Common myeloid progenitor, CD34-positive (primary cell): ENCODE measurements at regions not wholly inside any gene's neighbourhood (a gene's known extent, or its start where the extent isn't known, plus 50 kb on each side); places are given as distances from the start of the nearest gene placed in this dataset.

Experiments
- CTCF ChIA-PET: fragments of 350-600 bp; sonication (Branson Sonifier 250); formaldehyde crosslinking; loops from one replicate; lab custom pipeline; 2021; ENCODE audit warnings: antibody characterized with exemption; lab: Charles Lee
- POLR2A ChIA-PET: fragments of 350-600 bp; sonication (Branson Sonifier 250); formaldehyde crosslinking; loops from one replicate; lab custom pipeline; 2021; ENCODE audit warnings: antibody characterized with exemption; lab: Charles Lee
- DNase-seq, 3 donors: peaks; one replicate each; pipeline versions ENCODE4 v3.0.0 to v3.0.0-alpha.2; 2013
- H3K27ac ChIP-seq, 2 experiments: 1 replicate in 1 of 2; 2 replicates in 1 of 2; pipeline ENCODE4 v1.7.0; 2013; ENCODE audit warnings: inconsistent platforms in 2 of 2, low read length in 2 of 2, mild to moderate bottlenecking in 2 of 2, low read depth in 1 of 2, moderate library complexity in 1 of 2; ENCODE audit not compliant: severe bottlenecking in 2 of 2, insufficient read depth in 1 of 2, poor library complexity in 1 of 2
- H3K27me3 ChIP-seq, 5 experiments: replicated peaks in 2 of 5; 1 replicate in 3 of 5; 2 replicates in 2 of 5; pipeline versions ENCODE4 v1.6.1 to v1.7.0; 2013; ENCODE audit warnings: low read length in 4 of 5, mild to moderate bottlenecking in 2 of 5, moderate library complexity in 2 of 5, inconsistent platforms in 1 of 5; ENCODE audit not compliant: insufficient read depth in 5 of 5, control insufficient read depth in 4 of 5
- H3K36me3 ChIP-seq, 4 experiments: 1 replicate in 2 of 4; 2 replicates in 2 of 4; pipeline versions ENCODE4 v1.6.1 to v1.7.0; 2013; ENCODE audit warnings: low read length in 3 of 4, control low read depth in 1 of 4, mild to moderate bottlenecking in 1 of 4; ENCODE audit not compliant: control insufficient read depth in 4 of 4, insufficient read depth in 4 of 4
- H3K4me1 ChIP-seq, 4 experiments: 1 replicate in 3 of 4; 2 replicates in 1 of 4; pipeline versions ENCODE4 v1.6.1 to v1.7.1; 2013; ENCODE audit warnings: low read length in 3 of 4, mild to moderate bottlenecking in 3 of 4, control low read depth in 1 of 4, inconsistent platforms in 1 of 4, moderate library complexity in 1 of 4; ENCODE audit not compliant: control insufficient read depth in 4 of 4, insufficient read depth in 4 of 4; ENCODE audit errors: control extremely low read depth in 1 of 4
- H3K4me3 ChIP-seq, 7 experiments: 1 replicate in 4 of 7; 2 replicates in 3 of 7; pipeline versions ENCODE4 v1.5.1 to v1.7.0; 2013; ENCODE audit warnings: mild to moderate bottlenecking in 7 of 7, low read length in 6 of 7, moderate library complexity in 6 of 7, inconsistent platforms in 2 of 7, low read depth in 2 of 7, control low read depth in 1 of 7; ENCODE audit not compliant: insufficient read depth in 4 of 7, control insufficient read depth in 1 of 7; ENCODE audit errors: extremely low read depth in 1 of 7
- H3K9me3 ChIP-seq, 5 experiments: 1 replicate in 4 of 5; 2 replicates in 1 of 5; pipeline versions ENCODE4 v1.6.1 to v1.7.1; 2013; ENCODE audit warnings: low read length in 4 of 5, mild to moderate bottlenecking in 2 of 5, inconsistent platforms in 1 of 5, low read depth in 1 of 5, moderate library complexity in 1 of 5; ENCODE audit not compliant: control insufficient read depth in 4 of 5, insufficient read depth in 2 of 5; ENCODE audit errors: control extremely low read depth in 1 of 5
- WGBS: methylation state at CpG from one replicate; pipeline ENCODE4 v1.1.5; 2013; ENCODE audit not compliant: insufficient coverage; 5-methylcytosine and 5-hydroxymethylcytosine counted together

- no peak for DNase-seq
- no peaks in the 10 kb centered on the region for H3K4me1 ChIP-seq
- H3K36me3 ChIP-seq = no peaks in the 10 kb centered on the region
- POLR2A ChIA-PET = no interaction called here
- peaks cover 2 to 10% (median 6%) of the 10 kb centered on the region in 5 experiments for H3K27me3 ChIP-seq
- H3K9me3 ChIP-seq = no peaks in the 10 kb centered on the region
- CTCF ChIA-PET = no interaction called here
- H3K4me3 ChIP-seq = no peak overlapping the region
- 92% methylated on average over 3 of the region's 5 CpGs for WGBS
- no peak overlapping the region for H3K27ac ChIP-seq
These were observed 213.8 kb upstream of the C2CD4B start for GRCh38 chr15:62378772-62379498.

- H3K36me3 ChIP-seq = no peaks in the 10 kb centered on the region
- ChIA-PET POLR2A (interaction anchor here (0.6 to 1.1 kb wide), 2 partner anchors 11 to 36 kb away, joined by 3 read pairs; no protein-coding TSS in a partner anchor), CTCF (no interaction called here)
- no peaks in the 10 kb centered on the region for H3K9me3 ChIP-seq
- no peak for DNase-seq
- no peaks in the 10 kb centered on the region for H3K4me1 ChIP-seq
- H3K27ac ChIP-seq = no peak overlapping the region
- peaks cover 2 to 13% (median 7%) of the 10 kb centered on the region in 5 experiments for H3K27me3 ChIP-seq
- no peak overlapping the region for H3K4me3 ChIP-seq
- WGBS = 90% methylated on average over 2 of the region's 4 CpGs
These were observed 214.9 kb upstream of the C2CD4B start for GRCh38 chr15:62380011-62380410.

- no CpG with 5 or more reads among the region's 1 CpG for WGBS
- ChIA-PET POLR2A (no interaction called here), CTCF (interaction anchor here (1.0 kb wide), 1 partner anchor 10 kb away, joined by 4 read pairs; no protein-coding TSS in a partner anchor)
- Histone ChIP-seq H3K4me1 (no peaks in the 10 kb centered on the region), H3K27me3 (peaks cover 0 to 15% (median 5%) of the 10 kb centered on the region in 5 experiments), H3K27ac (no peak overlapping the region), H3K9me3 (no peaks in the 10 kb centered on the region), H3K36me3 (no peaks in the 10 kb centered on the region), H3K4me3 (no peak overlapping the region)
- DNase-seq = no peak
These were observed 217.0 kb upstream of the C2CD4B start for GRCh38 chr15:62382046-62382445.

GRCh38 chr15:62389885-62390790, 225.1 kb upstream of the C2CD4B start, which contains the start of gene TLN2:
Gene TLN2 (plus strand): TSS chr15:62390550.
- H3K4me1 ChIP-seq = peaks cover 7 to 31% (median 22%) of the 10 kb centered on the region in 4 experiments
- no peaks in the 10 kb centered on the region for H3K36me3 ChIP-seq
- 0% methylated on average over 64 of the region's 74 CpGs for WGBS
- CTCF ChIA-PET = no interaction called here
- H3K9me3 ChIP-seq = no peaks in the 10 kb centered on the region
- POLR2A ChIA-PET = interaction anchor here (1.0 kb wide), 1 partner anchor 10 kb away, joined by 3 read pairs; no protein-coding TSS in a partner anchor
- H3K4me3 ChIP-seq = peak within 1 kb of the TSS; percentile 87 to 98 (median 95)
- H3K27me3 ChIP-seq = peaks cover 0 to 22% (median 12%) of the 10 kb centered on the region in 5 experiments
- DNase-seq = peak; percentile 73 to 85 (median 81)
- peak within 1 kb of the TSS; percentile 75 to 87 for H3K27ac ChIP-seq

- Histone ChIP-seq H3K27me3 (peaks cover 0 to 20% (median 12%) of the 10 kb centered on the region in 5 experiments), H3K36me3 (no peaks in the 10 kb centered on the region), H3K27ac (no peak overlapping the region), H3K4me1 (peaks cover 7 to 31% (median 22%) of the 10 kb centered on the region in 4 experiments), H3K4me3 (peak overlapping the region; percentile 87 to 98 (median 95)), H3K9me3 (no peaks in the 10 kb centered on the region)
- DNase-seq = peak; percentile 16 to 69 (median 42)
- WGBS = 0% methylated on average over 58 of the region's 62 CpGs
- ChIA-PET CTCF (interaction anchor here (1.5 kb wide), 1 partner anchor 8 kb away, joined by 4 read pairs; no protein-coding TSS in a partner anchor), POLR2A (interaction anchor here (1.0 kb wide), 1 partner anchor 11 kb away, joined by 3 read pairs; no protein-coding TSS in a partner anchor)
These were observed 225.9 kb upstream of the C2CD4B start for GRCh38 chr15:62390791-62391640.

GRCh38 chr15:62391641-62392262, 226.7 kb upstream of the C2CD4B start:
- peaks cover 7 to 31% (median 22%) of the 10 kb centered on the region in 4 experiments for H3K4me1 ChIP-seq
- H3K27ac ChIP-seq = no peak overlapping the region
- ChIA-PET CTCF (interaction anchor here (1.5 kb wide), 1 partner anchor 9 kb away, joined by 4 read pairs; no protein-coding TSS in a partner anchor), POLR2A (interaction anchor here (1.0 kb wide), 1 partner anchor 11 kb away, joined by 3 read pairs; no protein-coding TSS in a partner anchor)
- H3K4me3 ChIP-seq = peak overlapping the region; percentile 87 to 98 (median 95)
- H3K27me3 ChIP-seq = peaks cover 0 to 20% (median 12%) of the 10 kb centered on the region in 5 experiments
- H3K36me3 ChIP-seq = no peaks in the 10 kb centered on the region
- no peaks in the 10 kb centered on the region for H3K9me3 ChIP-seq
- DNase-seq = peak; percentile 24 to 64 (median 45)
- 0% methylated on average over 59 of the region's 66 CpGs for WGBS
